Activated CD4-positive, alpha-beta T cell treated with anti-CD3 and anti-CD28 coated beads for 36 hours (primary cell): ENCODE measurements at regions not wholly inside any gene's neighbourhood (a gene's known extent, or its start where the extent isn't known, plus 50 kb on each side); places are given as distances from the start of the nearest gene placed in this dataset.

Experiments
- ATAC-seq: fragments of 200-7000 bp; cut with Tn5 transposase; one replicate; pipeline ENCODE4 v1.10.0; 2021; ENCODE audit warnings: mild to moderate bottlenecking, moderate library complexity
- CTCF ChIA-PET: fragments of 350-600 bp; sonication (Branson Sonifier 250); formaldehyde crosslinking; loops from one replicate; lab custom pipeline; 2021; ENCODE audit warnings: antibody characterized with exemption; lab: Charles Lee
- POLR2A ChIA-PET: fragments of 350-600 bp; sonication (Branson Sonifier 250); formaldehyde crosslinking; loops from one replicate; lab custom pipeline; 2021; ENCODE audit warnings: antibody characterized with exemption, inconsistent platforms; lab: Charles Lee
- DNase-seq: peaks from one replicate; pipeline ENCODE4 v3.0.0-alpha.2; 2020
- H3K27ac Mint-ChIP-seq: one replicate; pipeline ENCODE4 v1.8.0; 2021; ENCODE audit warnings: mixed read lengths
- H3K27me3 Mint-ChIP-seq: one replicate; pipeline ENCODE4 v1.8.0; 2021; ENCODE audit warnings: mixed read lengths
- H3K36me3 Mint-ChIP-seq: one replicate; pipeline ENCODE4 v1.8.0; 2021; ENCODE audit warnings: low read depth, mixed read lengths
- H3K4me1 Mint-ChIP-seq: one replicate; pipeline ENCODE4 v1.8.0; 2021; ENCODE audit warnings: mixed read lengths
- H3K4me3 Mint-ChIP-seq: one replicate; pipeline ENCODE4 v1.8.0; 2021; ENCODE audit warnings: mild to moderate bottlenecking, moderate library complexity, mixed read lengths
- H3K9me3 Mint-ChIP-seq: one replicate; pipeline ENCODE4 v1.8.0; 2021; ENCODE audit warnings: low read depth, mixed read lengths
- intact Hi-C, 2 experiments: fragments of 100-400 bp; cut with DNase I in 1 of 2; cut with micrococcal nuclease in 1 of 2; formaldehyde crosslinking; loops; one replicate each; pipeline versions ENCODE4 v1.14.2 to v1.15.1; 2022 to 2024; cut with DNase I, micrococcal nuclease

DNA sequence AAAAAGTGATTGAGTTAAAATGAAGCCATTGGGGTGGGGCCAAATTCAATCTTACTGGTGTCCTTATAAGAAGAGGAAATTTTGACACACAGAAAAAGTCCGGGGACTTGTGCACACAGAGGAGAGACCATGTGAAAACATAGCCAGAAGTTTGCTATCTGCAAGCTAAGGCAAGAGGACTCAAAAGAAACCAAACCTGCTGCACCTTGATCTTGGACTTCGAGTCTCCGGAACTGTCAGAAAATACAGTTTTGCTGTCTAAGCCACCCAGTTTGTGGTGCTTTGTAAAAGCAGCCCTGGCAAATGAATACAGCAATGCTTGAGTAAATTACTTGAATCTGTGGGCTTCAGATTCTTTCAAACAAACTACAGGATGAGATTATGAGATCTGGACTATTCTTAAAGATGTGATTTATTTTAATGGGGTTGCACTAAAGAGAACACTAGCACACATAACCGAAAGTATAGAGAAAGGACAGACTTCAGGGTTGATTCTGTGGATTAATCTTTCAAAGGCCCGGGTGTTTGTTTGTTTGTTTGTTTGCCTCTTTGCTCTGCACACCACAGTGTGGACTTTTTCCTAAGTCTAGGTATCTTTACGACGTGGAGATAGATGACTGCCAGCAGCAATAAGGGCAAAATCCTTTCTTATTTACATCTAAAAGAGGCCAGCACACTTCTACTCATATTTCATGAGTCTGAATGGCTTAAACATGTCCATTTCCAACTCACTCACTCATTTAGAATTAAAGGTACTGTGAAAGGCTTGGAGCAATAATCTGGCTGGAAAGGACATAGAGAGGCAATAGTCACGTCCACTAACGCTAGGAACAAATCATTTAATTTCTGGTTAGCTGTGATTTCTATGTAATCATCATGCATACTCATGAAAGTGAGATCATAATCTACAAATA is 53.9 kb upstream of the SSR3 start:
- no peaks in the 10 kb centered on the region for H3K9me3 Mint-ChIP-seq
- no peak overlapping the region for H3K4me3 Mint-ChIP-seq
- H3K27ac Mint-ChIP-seq, result no peak overlapping the region
- DNase-seq (no peak), ATAC-seq (no peak)
- POLR2A ChIA-PET, result no interaction called here
- peaks cover 17% of the 10 kb centered on the region for H3K27me3 Mint-ChIP-seq
- H3K4me1 Mint-ChIP-seq, result peaks cover 6% of the 10 kb centered on the region
- CTCF ChIA-PET, result interaction anchor here (0.7 kb wide), 1 partner anchor 673 kb away, joined by 3 read pairs; no protein-coding TSS in a partner anchor
- no peaks in the 10 kb centered on the region for H3K36me3 Mint-ChIP-seq
- intact Hi-C loops, result no loop called here

DNA sequence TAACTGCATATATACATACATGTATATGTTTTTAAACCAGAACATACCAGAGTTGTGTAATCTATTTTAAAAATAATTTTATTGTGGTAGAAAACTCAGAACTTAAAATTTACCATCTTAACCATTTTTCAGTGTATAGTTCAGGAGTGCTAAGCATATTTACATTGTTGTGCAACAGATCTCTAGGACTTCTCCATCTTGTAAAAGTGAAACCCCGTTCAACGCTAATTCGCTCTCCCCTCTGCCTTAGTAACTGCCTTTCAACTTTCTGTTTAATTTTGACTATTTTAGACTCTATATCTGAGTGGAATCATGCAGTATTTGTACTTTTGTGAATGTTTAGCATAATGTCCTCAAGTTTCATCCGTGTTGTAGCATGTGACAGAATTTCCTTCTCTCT is 51.8 kb upstream of the SSR3 start:
- no peaks in the 10 kb centered on the region for H3K9me3 Mint-ChIP-seq
- no peaks in the 10 kb centered on the region for H3K36me3 Mint-ChIP-seq
- H3K27me3 Mint-ChIP-seq, result peaks cover 17% of the 10 kb centered on the region
- H3K4me3 Mint-ChIP-seq, result peak overlapping the region; percentile 28
- CTCF ChIA-PET, result no interaction called here
- ATAC-seq, result peak; percentile 48
- no peak for DNase-seq
- intact Hi-C loops, result no loop called here
- POLR2A ChIA-PET, result no interaction called here
- H3K27ac Mint-ChIP-seq, result no peak overlapping the region
- peaks cover 18% of the 10 kb centered on the region for H3K4me1 Mint-ChIP-seq

DNA sequence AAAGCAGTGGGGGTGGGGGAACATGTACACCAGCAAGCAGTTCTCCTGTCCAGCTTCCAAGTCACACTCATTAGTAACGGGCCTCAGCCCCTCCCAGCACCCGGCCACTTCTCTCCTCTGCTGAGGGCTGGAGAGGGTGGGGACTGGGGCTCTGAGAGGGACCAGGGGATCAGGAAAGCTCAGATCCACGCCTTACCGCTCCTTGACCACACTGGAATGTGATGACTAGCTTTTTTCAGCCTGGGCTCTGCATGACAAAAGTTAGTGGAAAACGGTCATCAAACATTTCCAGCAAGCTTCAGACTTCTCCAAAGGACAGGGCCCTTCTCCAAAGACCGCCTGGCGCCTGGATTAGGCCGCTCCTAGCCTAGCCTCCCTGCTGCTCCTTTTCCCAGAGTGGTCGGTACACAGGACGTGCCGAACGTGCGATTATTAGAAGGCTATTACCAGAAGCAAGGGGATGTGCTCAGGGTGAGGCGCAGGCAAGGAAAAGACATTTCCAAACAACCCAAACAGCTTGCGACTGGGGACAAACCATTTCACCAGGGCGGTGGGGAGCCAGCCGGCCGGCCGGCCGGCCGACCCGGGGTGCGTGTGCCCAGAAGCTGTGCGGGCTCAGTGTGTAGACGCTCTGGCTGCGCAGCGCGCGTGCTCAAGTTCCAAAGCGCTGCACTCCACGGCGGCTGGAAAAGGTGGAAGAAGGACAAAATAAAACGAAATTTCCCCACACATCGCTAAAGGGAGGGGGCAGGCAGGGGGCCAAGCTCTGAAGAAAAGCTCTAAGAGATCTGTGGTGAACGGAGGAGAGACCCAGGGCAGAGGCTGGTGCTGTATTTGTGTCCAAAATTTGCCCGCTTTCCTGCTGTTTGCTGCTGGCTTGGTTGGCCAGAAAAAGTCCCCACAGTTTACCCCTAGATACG is 51.0 kb upstream of the SSR3 start:
- ChIA-PET POLR2A (no interaction called here), CTCF (no interaction called here)
- H3K4me1 Mint-ChIP-seq, result peaks cover 18% of the 10 kb centered on the region
- DNase-seq (no peak), ATAC-seq (no peak)
- peak overlapping the region; percentile 45 for H3K4me3 Mint-ChIP-seq
- H3K36me3 Mint-ChIP-seq, result no peaks in the 10 kb centered on the region
- no peak overlapping the region for H3K27ac Mint-ChIP-seq
- intact Hi-C loops, result no loop called here
- peaks cover 17% of the 10 kb centered on the region for H3K27me3 Mint-ChIP-seq
- no peaks in the 10 kb centered on the region for H3K9me3 Mint-ChIP-seq

DNA sequence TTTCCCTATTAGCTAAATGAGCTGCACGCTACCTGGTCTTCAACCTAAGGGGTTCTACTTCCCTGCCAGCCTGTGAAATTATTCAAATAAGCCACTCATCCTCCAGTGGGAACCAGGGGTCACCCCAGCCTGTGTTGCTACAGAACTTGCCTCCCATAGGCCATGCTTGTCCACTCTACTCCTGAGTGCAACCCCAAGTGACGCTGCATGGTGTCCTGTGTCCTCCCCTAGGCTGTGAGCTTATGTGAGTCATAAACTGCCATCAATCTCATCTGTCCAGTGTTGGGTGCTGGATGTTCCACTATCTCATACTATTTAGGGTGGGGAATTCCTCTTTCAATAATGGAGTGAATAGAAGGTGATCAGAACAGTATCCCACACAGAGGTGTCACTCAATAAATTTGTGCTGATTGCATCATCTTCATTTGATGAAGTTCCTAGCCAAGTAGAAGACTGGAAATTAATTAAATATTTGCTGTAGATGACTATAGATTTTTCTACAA is 49.8 kb upstream of the SSR3 start:
- H3K4me3 Mint-ChIP-seq, result no peak overlapping the region
- ChIA-PET CTCF (interaction anchor here (0.7 to 1.2 kb wide), 2 partner anchors 9 to 124 kb away, joined by 3 read pairs; no protein-coding TSS in a partner anchor), POLR2A (no interaction called here)
- ATAC-seq (no peak), DNase-seq (no peak)
- peaks cover 17% of the 10 kb centered on the region for H3K27me3 Mint-ChIP-seq
- H3K36me3 Mint-ChIP-seq, result no peaks in the 10 kb centered on the region
- intact Hi-C loops, result loop anchor here (5.0 kb wide), 2 partner anchors 73 to 488 kb away; no protein-coding TSS in a partner anchor
- H3K27ac Mint-ChIP-seq, result no peak overlapping the region
- peaks cover 18% of the 10 kb centered on the region for H3K4me1 Mint-ChIP-seq
- no peaks in the 10 kb centered on the region for H3K9me3 Mint-ChIP-seq
